GM19351 (cell line): ENCODE measurements at regions not wholly inside any gene's neighbourhood (a gene's known extent, or its start where the extent isn't known, plus 50 kb on each side); places are given as distances from the start of the nearest gene placed in this dataset.
"Not testable (repeated sequence)": the region's sequence is repeated elsewhere in the genome, so short reads cannot be mapped to it uniquely, and the experiment has no call there.

Source experiments
- ATAC-seq: cut with Tn5 transposase; IDR thresholded peaks from one replicate; pipeline ENCODE4 v1.9.1; 2021; ENCODE audit warnings: mild to moderate bottlenecking, moderate library complexity; ENCODE audit not compliant: unreplicated experiment

GRCh38 chr15:77844798-77845446 lies 212.2 kb upstream of the LINGO1 start:
- ATAC-seq, result no peak

- ATAC-seq, result no peak
Observed at GRCh38 chr15:77843546-77843945, 210.8 kb upstream of the LINGO1 start.

- ATAC-seq, result no peak
Observed at GRCh38 chr15:77840991-77841775, 208.5 kb upstream of the LINGO1 start.

- no peak for ATAC-seq
Observed at GRCh38 chr15:77839970-77840905, 207.5 kb upstream of the LINGO1 start.

GRCh38 chr15:77839456-77839855 lies 206.7 kb upstream of the LINGO1 start:
- no peak for ATAC-seq

GRCh38 chr15:77838595-77838994 lies 205.9 kb upstream of the LINGO1 start:
- no peak for ATAC-seq

GRCh38 chr15:77838061-77838460 lies 205.3 kb upstream of the LINGO1 start:
- ATAC-seq, result no peak

GRCh38 chr15:77837649-77838025 lies 204.9 kb upstream of the LINGO1 start:
- ATAC-seq, result no peak

- ATAC-seq, result no peak
Observed at GRCh38 chr15:77836906-77837648, 204.4 kb upstream of the LINGO1 start.

- no peak for ATAC-seq
Observed at GRCh38 chr15:77836121-77836692, 203.5 kb upstream of the LINGO1 start.

GRCh38 chr15:77834276-77834990 lies 201.7 kb upstream of the LINGO1 start:
- no peak for ATAC-seq

- ATAC-seq, result no peak
Observed at GRCh38 chr15:77832874-77833273, 200.2 kb upstream of the LINGO1 start.

GRCh38 chr15:77831986-77832385 lies 199.3 kb upstream of the LINGO1 start:
- ATAC-seq, result no peak

- no peak for ATAC-seq
Observed at GRCh38 chr15:77830051-77830468, 197.3 kb upstream of the LINGO1 start.

- ATAC-seq, result not testable (repeated sequence)
Observed at GRCh38 chr15:77829331-77829730, 196.6 kb upstream of the LINGO1 start.

- no peak for ATAC-seq
Observed at GRCh38 chr15:77827860-77828259, 195.1 kb upstream of the LINGO1 start.

GRCh38 chr15:77826006-77826695 lies 193.4 kb upstream of the LINGO1 start:
- no peak for ATAC-seq

GRCh38 chr15:77825546-77825945 lies 192.8 kb upstream of the LINGO1 start:
- ATAC-seq, result no peak

- ATAC-seq, result no peak
Observed at GRCh38 chr15:77825252-77825542, 192.5 kb upstream of the LINGO1 start.
